ENCODE measurements at regions not wholly inside any gene's neighbourhood (a gene's known extent, or its start where the extent isn't known, plus 50 kb on each side); places are given as distances from the start of the nearest gene placed in this dataset.

- TF ChIP-seq CTCF (conservative IDR thresholded peaks at IDR 0.05 in 1 of 2, IDR thresholded peaks at IDR 0.05 in 1 of 2; ENCODE audit: extremely low read depth in 1 of 2, insufficient read depth in 1 of 2, low read depth in 1 of 2, low read length in 2 of 2): no peak
- TF ChIP-seq EZH2 (IDR thresholded peaks at IDR 0.05; ENCODE audit: borderline replicate concordance, low read length): no peak
Observed at GRCh38 chr10:11667756-11668155, 56.3 kb upstream of the USP6NL start.

All from mammary epithelial cell (primary cell).